DMS 273 treated with DMSO at 0.1 percent for 48 hours (cell line): ENCODE measurements at regions not wholly inside any gene's neighbourhood (a gene's known extent, or its start where the extent isn't known, plus 50 kb on each side); places are given as distances from the start of the nearest gene placed in this dataset.
A peak's percentile ranks its signal among the peaks of the same experiment; 100 is the strongest.
"Not testable (repeated sequence)": the region's sequence is repeated elsewhere in the genome, so short reads cannot be mapped to it uniquely, and the experiment has no call there.

Experiments
- DNase-seq: peaks from one replicate; lab custom pipeline; 2025; lab: John Stamatoyannopoulos, UW

- no peak for DNase-seq
These were observed 366.5 kb upstream of the SEMA3C start for GRCh38 chr7:81285142-81285871.

GRCh38 chr7:81284576-81284975 is 365.7 kb upstream of the SEMA3C start:
- DNase-seq, result no peak

- no peak for DNase-seq
These were observed 361.7 kb upstream of the SEMA3C start for GRCh38 chr7:81280531-81280930.

- no peak for DNase-seq
These were observed 358.8 kb upstream of the SEMA3C start for GRCh38 chr7:81277691-81278090.

- DNase-seq, result no peak
These were observed 354.9 kb upstream of the SEMA3C start for GRCh38 chr7:81273601-81274397.

- no peak for DNase-seq
These were observed 353.3 kb upstream of the SEMA3C start for GRCh38 chr7:81272176-81272575.

- no peak for DNase-seq
These were observed 349.7 kb upstream of the SEMA3C start for GRCh38 chr7:81268551-81268950.

- no peak for DNase-seq
These were observed 348.7 kb upstream of the SEMA3C start for GRCh38 chr7:81267508-81267907.

GRCh38 chr7:81264116-81264515 is 345.3 kb upstream of the SEMA3C start:
- no peak for DNase-seq

GRCh38 chr7:81260152-81260551 is 341.3 kb upstream of the SEMA3C start:
- peak; percentile 22 for DNase-seq

GRCh38 chr7:81256991-81257390 is 338.1 kb upstream of the SEMA3C start:
- DNase-seq, result no peak

GRCh38 chr7:81248420-81248819 is 329.6 kb upstream of the SEMA3C start:
- DNase-seq, result no peak

GRCh38 chr7:81247364-81247763 is 328.5 kb upstream of the SEMA3C start:
- not testable (repeated sequence) for DNase-seq

- no peak for DNase-seq
These were observed 326.5 kb upstream of the SEMA3C start for GRCh38 chr7:81245353-81245752.

GRCh38 chr7:81244224-81244623 is 325.4 kb upstream of the SEMA3C start:
- peak; percentile 22 for DNase-seq

- DNase-seq, result no peak
These were observed 317.7 kb upstream of the SEMA3C start for GRCh38 chr7:81236560-81236959.

- DNase-seq, result no peak
These were observed 317.1 kb upstream of the SEMA3C start for GRCh38 chr7:81235997-81236396.

- DNase-seq, result no peak
These were observed 316.0 kb upstream of the SEMA3C start for GRCh38 chr7:81234896-81235295.

- DNase-seq, result no peak
These were observed 314.5 kb upstream of the SEMA3C start for GRCh38 chr7:81233208-81233940.

- DNase-seq, result no peak
These were observed 313.4 kb upstream of the SEMA3C start for GRCh38 chr7:81232084-81232799.

- no peak for DNase-seq
These were observed 312.5 kb upstream of the SEMA3C start for GRCh38 chr7:81231301-81231838.

- no peak for DNase-seq
These were observed 307.4 kb upstream of the SEMA3C start for GRCh38 chr7:81226234-81226633.
